A673 (cell line): ENCODE measurements at regions not wholly inside any gene's neighbourhood (a gene's known extent, or its start where the extent isn't known, plus 50 kb on each side); places are given as distances from the start of the nearest gene placed in this dataset.

Experiments used
- EZH2 ChIP-seq: fragments of 200-600 bp; sonication (generic); IDR thresholded peaks from 2 replicates; pipeline ENCODE4 v1.6.1; 2017; ENCODE audit warnings: borderline replicate concordance, low read depth, mild to moderate bottlenecking, mixed read lengths, antibody characterized with exemption, low read length; ENCODE audit not compliant: poor library complexity, severe bottlenecking
- TF ChIP-seq, protein P1 (sequence below): fragments of 300-800, 200-600 bp; sonication (generic); conservative IDR thresholded peaks from 2 replicates; pipeline ENCODE4 v1.5.1; 2017; ENCODE audit warnings: low read depth, mild to moderate bottlenecking, antibody characterized with exemption, low read length, moderate library complexity, mixed read lengths

DNA sequence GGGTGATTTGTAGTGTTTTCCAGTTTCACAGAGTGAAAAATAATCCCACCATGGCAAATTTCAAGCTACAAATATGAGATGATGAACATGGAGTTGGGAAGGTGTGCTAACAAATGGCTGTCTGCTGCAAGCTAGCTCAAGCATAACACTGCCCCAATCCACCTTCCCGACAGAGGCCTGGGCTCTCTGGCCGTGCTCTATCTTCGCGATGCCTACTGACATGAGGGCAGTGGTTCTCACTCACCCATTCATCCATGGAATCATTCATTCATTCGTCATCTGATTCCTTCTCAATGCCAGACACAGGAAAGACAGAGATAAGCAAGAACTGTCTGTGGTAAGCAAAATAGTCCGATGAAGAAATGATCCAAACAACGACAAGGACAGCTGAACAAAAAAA lies 65.4 kb downstream of the ZNF467 start:
- TF ChIP-seq, protein P1, sequence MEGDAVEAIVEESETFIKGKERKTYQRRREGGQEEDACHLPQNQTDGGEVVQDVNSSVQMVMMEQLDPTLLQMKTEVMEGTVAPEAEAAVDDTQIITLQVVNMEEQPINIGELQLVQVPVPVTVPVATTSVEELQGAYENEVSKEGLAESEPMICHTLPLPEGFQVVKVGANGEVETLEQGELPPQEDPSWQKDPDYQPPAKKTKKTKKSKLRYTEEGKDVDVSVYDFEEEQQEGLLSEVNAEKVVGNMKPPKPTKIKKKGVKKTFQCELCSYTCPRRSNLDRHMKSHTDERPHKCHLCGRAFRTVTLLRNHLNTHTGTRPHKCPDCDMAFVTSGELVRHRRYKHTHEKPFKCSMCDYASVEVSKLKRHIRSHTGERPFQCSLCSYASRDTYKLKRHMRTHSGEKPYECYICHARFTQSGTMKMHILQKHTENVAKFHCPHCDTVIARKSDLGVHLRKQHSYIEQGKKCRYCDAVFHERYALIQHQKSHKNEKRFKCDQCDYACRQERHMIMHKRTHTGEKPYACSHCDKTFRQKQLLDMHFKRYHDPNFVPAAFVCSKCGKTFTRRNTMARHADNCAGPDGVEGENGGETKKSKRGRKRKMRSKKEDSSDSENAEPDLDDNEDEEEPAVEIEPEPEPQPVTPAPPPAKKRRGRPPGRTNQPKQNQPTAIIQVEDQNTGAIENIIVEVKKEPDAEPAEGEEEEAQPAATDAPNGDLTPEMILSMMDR, result no peak
- TF ChIP-seq EZH2, result no peak
